Hindlimb muscle (tissue), 1 donor: ENCODE measurements at regions not wholly inside any gene's neighbourhood (a gene's known extent, or its start where the extent isn't known, plus 50 kb on each side); places are given as distances from the start of the nearest gene placed in this dataset.

Source experiments
- DNase-seq: peaks from one replicate; pipeline ENCODE4 v3.0.0-alpha.2; 2013

GRCh38 chr15:95843241-95843910 is 487.1 kb upstream of the NR2F2 start:
- no peak for DNase-seq

- no peak for DNase-seq
These were observed 484.5 kb upstream of the NR2F2 start for GRCh38 chr15:95845862-95846515.

- DNase-seq: no peak
These were observed 482.4 kb upstream of the NR2F2 start for GRCh38 chr15:95848126-95848525.

- DNase-seq: no peak
These were observed 479.7 kb upstream of the NR2F2 start for GRCh38 chr15:95850837-95851236.

DNA sequence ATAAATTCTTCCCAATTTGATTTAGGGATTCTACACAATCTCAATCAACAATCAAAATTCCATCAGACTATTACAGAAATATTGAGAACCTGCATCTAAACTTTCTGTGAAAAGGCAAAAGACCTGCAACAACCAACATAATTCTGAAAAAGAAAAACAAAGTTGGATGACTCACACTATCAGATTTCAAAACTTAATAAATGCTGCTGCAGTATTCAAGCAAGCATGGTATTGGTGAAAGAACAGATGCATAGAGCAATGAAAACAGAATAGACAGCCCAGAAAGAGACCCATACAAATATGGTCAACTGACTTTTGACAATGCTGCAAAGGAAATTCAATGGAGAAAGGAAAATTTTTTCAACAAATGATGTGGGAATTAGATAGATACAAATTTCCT is 477.1 kb upstream of the NR2F2 start:
- no peak for DNase-seq

- no peak for DNase-seq
These were observed 473.3 kb upstream of the NR2F2 start for GRCh38 chr15:95857124-95857757.

DNA sequence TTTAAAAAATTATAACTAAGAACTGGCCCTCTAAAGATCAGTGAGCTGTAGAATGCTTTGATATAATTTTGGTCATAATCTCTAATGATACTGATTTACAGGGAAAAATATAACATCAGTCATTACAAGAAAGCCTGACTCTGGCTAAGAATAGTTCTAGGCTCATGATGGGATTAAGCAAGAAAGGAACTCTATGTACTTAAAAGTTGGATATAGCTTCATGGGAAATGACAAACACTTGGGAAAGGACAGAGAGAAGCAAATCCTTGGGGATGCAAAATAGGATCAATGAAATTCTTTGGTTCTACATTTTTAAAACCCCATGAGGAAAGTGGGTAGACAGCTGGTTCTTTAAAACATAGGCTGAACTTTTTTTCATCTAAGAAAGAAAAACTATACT is 472.7 kb upstream of the NR2F2 start:
- no peak for DNase-seq

GRCh38 chr15:95860406-95860805 is 470.1 kb upstream of the NR2F2 start:
- DNase-seq: no peak

GRCh38 chr15:95864467-95864886 is 466.0 kb upstream of the NR2F2 start:
- DNase-seq: no peak

- no peak for DNase-seq
These were observed 465.2 kb upstream of the NR2F2 start for GRCh38 chr15:95865330-95865739.

DNA sequence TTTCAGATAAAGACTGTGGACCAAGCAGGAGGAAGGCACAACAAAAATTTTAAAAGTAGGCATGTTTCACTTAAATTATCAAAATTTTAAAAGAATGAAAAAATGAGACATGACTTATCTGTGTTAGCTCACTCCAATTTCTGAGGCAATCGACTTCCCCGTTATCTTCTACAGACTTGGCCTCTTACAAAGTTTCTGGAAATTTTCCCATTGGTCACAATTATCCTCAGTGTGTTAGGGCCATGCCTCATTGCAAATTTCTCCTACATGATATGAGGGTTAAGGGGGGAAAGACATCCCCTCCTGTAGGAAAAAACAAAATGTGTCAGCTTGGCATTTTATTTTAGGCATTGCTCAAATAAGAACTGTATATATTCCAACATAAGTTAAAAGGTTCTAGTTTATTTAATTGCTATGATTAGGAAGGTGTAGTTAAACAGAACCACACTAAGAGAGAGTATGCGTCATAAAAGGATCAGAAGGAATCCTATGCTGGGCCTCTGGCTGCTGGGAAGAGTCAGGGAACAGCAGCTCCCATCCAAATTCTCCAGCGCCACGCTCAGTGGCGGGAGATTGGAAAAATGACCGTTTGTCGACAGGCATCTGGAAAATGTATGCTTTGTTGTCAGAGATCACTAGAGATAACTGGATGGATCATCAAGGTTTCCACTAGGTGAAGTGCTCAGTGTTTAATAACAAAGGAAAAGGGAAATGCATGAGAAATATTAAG is 463.6 kb upstream of the NR2F2 start:
- no peak for DNase-seq

DNA sequence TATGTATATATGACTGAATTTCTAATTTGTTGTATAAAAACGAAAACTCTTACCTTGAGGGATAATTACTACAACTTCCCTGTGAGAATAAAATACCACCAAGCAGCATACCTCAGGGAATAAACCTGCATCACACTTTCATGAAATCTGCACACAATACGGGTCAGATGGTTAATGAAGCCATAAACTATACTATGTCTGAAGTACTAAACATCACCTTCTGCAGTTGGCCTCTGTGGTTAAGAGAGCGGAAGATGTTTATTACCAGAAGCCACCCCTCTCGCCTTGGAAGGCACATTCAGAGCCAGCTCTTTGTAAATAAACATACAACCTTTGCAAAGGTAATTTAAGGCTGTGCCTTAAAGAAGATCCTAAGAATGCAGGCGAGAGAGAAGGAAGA is 462.1 kb upstream of the NR2F2 start:
- DNase-seq: no peak

GRCh38 chr15:95868970-95869369 is 461.5 kb upstream of the NR2F2 start:
- no peak for DNase-seq

- no peak for DNase-seq
These were observed 460.6 kb upstream of the NR2F2 start for GRCh38 chr15:95869920-95870319.

DNA sequence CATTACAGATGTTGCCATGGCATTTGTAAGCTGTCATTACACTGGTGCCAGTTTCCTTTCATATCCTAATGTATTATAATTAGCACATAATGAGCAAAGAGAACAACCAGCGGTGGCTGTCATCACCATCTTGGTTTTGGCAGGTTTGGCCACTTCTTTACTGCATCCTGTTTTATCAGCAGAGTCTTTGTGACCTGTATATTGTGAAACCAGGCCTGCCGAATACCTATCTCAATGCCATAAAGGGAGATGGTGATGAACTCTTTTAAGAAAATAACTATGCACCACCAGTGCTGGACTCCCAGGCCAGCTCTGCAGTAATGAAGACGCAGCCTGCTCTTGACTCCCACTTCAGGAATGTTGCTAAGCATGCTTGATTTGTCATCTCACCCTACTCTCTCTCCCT is 458.1 kb upstream of the NR2F2 start:
- DNase-seq: no peak

- DNase-seq: no peak
These were observed 455.9 kb upstream of the NR2F2 start for GRCh38 chr15:95874637-95875036.

GRCh38 chr15:95875121-95875643 is 455.3 kb upstream of the NR2F2 start:
- no peak for DNase-seq

GRCh38 chr15:95880031-95880570 is 450.4 kb upstream of the NR2F2 start:
- DNase-seq: no peak

DNA sequence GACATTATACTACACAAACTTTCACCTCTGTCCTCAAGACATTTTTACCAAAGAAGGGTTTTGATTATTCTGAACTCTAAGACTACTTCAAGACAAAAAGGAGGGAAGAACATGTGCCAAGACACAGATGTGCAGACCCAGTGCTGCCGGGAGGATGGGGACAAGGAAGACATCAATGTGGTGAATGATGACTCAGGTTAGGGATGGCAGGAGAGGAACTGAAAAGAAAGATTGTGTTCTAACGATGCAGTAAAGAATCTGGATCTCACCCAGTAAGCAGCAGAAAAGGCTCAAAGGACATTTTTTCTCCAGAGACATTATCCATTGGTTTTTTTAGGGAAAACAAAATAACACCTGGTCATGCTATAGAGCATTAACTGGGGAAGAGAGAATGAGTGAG is 449.9 kb upstream of the NR2F2 start:
- DNase-seq: no peak

- no peak for DNase-seq
These were observed 447.4 kb upstream of the NR2F2 start for GRCh38 chr15:95883064-95883463.

DNA sequence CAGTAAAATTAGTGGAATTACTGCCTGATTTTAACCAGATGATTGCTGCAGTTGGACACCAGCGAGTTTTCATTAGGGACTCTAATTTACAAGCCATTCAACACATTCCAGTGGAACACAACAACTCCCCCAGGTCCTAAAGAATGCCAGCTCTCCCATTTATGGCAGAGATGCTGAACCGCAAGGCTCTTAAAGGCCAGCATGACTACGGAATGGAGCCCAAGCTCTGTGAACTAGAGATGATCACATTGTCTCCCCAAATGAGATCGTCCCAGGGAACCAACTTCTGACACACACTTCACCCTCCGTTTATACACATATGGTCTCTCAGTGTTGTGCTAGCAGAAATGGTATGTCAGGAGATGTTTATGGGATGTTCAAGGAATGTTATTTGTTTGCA is 446.2 kb upstream of the NR2F2 start:
- DNase-seq: no peak

DNA sequence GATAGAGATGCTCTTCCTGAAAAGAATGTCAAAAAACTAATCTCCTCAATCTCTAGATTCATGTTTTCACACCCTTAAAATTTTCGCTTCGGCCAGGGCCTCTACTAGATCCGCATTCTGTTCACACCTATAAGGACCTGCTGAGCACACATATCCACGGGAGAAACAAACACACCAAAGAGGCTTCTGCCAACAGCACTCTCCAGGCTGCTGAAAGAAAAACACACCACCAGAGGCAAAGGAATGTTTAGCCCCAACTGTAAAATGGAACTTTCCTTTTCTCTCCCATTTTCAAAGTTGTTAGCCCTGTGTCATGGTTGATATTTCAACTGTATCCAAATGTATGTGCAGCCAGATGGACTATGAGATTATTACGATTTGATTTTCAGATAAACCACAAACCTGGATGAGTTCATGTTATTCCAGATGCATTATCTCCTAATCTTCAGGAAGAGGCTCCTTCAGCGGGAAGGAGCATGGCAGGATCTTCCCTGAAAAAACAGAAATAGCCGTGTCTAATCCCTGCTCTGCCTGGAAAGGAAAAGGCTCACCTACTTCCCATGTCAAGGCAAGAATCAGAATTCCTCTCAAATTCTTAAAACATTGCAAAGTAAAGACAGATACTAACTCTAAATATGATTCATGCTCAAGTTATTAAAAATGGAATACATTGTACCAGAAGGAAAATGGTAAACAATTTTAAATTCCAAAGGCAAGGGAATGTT is 442.7 kb upstream of the NR2F2 start:
- DNase-seq: no peak
